Stimulated activated naive CD8-positive, alpha-beta T cell treated with anti-CD3 and anti-CD28 coated beads, Interleukin-15, Interleukin-2, amounts not matched to agents 100 U/mL and 50 U/mL, for 24 hours (primary cell): ENCODE measurements at regions not wholly inside any gene's neighbourhood (a gene's known extent, or its start where the extent isn't known, plus 50 kb on each side); places are given as distances from the start of the nearest gene placed in this dataset.

Source experiments
- ATAC-seq: fragments of 150-1000 bp; cut with Tn5 transposase; one replicate; pipeline ENCODE4 v1.10.0; 2021
- DNase-seq: peaks from one replicate; pipeline ENCODE4 v3.0.0; 2021

DNA sequence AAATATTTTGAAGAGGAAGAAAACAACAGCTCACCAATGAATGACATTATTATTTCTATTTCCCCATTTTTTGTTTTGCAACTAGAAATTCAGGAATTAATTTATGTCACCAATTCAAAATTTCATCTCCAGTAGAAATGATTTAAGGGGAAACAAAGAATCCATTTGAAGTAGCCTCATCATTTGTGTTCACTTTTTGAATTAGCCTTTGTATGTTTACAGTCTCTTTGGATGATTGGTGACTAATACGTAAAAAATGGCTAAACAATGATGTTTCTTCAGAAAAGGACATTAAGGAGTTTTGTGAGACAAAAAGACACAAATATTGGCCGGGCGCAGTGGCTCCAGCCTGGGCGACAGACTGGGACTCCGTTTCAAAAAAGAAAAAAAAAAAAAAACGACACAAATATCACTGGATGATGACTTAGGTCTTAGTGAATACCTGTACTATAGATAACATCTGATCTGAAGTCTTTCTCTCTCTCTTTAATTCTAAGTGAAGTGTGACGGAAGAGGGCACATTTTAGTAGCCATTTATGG lies 313.2 kb downstream of the PIK3C3 start:
- DNase-seq (no peak), ATAC-seq (no peak)

DNA sequence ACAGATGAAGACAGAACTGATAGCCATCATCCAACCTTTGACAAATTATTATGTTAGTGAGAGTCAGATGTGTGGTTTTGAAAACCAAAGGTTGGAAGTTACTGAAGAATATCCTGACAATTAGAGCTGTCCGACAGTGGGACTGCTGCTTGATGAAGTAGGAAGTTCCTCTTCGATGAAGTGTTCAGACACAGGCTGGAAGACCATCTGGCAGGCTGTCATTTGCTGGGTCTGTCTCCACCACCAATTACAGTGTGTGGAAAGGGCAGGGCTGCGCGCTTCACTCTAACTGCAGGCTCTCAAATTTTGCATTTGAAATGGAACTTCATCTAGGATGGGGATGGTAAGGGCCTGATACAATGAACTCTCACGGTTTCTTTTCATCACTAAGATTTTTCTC lies 313.8 kb downstream of the PIK3C3 start:
- ATAC-seq, result no peak

DNA sequence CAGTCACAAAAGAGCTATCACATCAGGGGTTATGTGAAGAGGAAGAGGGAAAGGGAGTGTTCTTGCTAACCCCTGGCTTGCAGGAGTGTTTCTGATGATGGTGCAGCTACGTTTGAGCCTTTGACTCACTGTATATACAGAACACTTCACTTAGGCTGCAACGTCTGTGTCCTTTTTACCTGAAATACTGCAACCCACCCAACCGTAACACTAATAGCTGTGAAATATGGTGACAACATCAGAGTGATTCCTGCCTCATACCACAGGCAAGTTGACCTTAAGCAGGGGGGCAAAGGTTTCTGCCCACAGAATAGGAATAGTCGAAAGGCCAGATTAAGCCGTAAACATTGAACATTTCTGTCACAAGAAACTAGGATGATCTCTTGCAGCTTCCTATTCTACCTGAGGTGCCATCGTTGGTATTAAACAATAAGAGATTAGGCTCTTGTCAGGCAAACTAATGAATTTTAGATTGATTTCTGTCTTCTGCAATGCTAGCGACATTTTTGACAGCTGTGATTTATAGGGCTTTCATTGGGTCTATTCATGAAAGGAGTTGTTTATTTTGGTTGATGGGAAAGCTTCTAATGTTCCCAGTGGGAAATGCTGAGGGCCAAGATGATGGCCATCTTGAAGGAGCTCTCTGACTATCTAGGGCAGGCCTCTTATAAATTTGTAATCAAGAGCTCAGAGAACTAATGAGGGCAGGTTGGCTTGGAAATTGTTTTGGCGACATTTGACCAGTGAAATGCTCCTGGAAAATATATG lies 316.8 kb downstream of the PIK3C3 start:
- no peak for DNase-seq

More for the DNA sequence above, 313.8 kb downstream of the PIK3C3 start:
- DNase-seq, result no peak

DNA sequence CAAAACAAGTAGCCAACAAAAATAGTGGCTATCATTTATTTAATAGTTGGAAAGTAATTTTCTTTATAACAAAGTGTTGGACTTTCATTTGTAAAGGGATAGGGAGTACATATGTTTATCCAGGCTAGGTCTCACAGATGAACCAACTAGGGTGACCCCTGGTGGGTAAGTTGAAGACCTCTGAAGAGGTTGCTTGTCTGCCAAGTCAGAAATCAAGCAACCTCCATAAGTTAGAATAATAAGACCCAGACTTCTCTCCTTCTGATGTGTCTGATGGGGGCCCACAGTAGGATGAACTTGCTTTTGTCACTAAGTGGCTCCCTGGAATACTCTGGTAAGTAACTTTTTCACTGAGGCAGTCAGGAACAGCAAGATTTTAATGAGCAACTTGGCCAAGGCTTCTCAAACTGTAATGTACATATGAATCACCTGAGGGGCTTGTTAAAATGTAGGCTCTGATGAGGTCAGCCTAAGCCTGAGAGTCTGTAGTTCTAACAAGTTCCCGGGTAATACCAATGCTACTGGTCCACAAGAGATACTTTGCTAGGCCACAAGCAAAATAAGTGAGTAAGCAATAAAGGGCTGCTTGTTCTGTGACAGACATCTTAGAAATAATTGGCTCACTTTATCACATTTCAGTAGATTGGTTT lies 319.6 kb downstream of the PIK3C3 start:
- DNase-seq, result no peak
- no peak for ATAC-seq

More for the DNA sequence above, 316.8 kb downstream of the PIK3C3 start:
- ATAC-seq, result no peak

DNA sequence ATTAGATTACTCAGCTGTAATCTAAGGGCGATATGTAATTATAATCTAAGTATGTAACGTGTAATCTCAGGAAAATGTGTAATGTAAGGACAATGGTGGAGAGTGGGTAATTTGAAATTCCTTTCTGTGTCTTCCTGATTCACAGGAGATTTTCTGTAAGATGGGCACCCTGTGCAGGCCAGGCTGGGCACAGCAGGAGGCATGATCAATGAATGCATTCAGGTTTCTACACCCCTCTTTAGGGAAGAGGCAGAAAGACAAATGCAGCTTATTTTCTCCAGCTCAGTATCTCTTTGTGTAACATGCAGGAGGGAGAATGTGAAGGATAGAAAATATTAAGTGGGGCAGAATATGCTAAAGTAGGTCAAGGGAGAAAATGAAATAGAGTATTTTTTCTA lies 320.1 kb downstream of the PIK3C3 start:
- ATAC-seq, result no peak

DNA sequence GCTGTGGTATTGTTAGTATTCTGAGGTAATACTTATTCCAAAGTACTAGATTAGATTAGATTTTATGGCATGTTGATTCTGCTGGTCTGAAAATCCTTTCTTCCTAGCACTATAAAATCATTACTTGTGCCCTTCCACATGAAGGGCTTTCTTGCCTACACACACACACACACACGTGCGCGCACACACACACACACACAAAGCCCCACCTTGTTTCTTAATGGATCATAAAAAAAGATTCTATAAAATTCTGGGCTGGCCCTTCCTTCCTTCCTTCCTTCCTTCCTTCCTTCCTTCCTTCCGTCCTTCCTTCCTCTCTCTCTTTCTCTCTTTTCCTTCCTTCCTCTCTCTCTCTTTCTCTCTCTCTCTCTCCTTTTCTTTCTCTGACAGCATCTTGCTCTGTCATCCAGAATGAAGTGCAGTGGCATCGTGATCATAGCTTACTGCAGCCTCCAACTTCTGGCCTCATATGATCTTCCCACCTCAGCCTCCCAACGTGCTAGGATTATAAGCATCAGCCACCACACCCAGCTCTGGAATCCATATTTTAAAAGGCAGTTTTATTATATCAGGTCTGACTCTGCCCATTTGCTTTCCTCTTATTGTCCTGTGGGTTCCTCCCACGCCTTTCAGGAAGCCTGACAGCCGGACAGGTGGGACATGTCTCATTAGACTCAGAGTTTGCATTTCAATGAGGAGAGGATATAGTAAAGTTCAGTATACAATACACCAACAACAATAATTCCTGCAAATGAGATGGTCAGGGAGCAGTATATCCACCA lies 321.1 kb downstream of the PIK3C3 start:
- no peak for DNase-seq
- ATAC-seq, result no peak

More for the DNA sequence above, 320.1 kb downstream of the PIK3C3 start:
- no peak for DNase-seq

DNA sequence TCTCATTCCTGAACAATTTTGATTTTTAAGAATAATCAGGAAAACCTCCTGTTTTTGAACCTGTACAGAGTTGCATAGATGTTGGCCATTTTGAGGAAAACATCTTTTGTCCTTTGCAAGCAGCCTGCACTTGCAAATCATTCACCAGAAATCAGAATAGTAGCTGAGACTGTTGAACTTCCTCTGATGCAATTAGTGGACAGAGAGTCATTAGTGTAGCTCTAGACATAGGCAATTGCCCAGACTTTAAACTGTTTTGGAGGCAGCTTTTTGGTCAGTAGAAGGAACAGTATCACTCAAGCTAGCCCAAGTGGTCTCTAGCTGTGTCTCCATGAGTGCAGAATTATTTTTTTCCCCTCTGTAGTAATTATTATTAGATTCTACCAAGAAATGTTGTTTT lies 326.1 kb downstream of the PIK3C3 start:
- ATAC-seq, result no peak
- no peak for DNase-seq

DNA sequence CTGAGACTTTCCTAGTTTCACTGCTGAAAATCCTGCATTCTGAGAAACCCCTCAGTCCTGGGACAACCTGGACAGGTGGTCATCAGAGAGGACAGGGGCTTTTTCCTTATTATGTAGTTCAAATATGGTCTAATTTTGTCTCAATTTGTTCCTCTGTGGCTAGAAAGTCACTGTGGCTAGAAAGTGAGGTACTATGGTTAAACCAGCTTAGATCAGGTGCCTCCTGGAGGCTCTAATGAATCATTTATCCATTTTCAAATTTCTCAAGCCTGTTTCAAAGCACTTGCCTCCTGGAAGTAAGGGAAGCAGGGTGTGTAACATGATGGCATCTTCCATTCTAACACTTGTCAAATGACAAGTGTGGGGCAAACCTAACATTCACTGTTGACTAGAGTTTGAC lies 326.8 kb downstream of the PIK3C3 start:
- ATAC-seq (no peak), DNase-seq (no peak)

DNA sequence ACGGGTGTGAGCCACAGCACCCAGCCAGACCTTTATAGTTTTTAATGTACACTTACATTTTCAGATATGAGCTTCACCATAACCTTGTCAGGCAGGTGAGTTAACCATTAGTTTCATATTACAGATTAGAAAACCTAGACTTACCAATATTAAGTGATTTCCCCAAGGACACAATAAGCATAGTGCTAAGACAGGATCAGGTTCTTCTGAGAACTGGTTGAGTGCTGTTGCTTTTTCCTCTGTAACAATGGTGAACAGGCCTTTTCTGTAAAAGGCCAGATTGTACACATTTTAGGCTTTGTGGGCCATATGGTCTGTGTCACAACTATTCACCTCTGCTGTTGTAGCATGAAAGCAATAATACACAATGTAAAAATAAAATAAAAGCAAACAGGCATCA lies 332.0 kb downstream of the PIK3C3 start:
- no peak for ATAC-seq
- no peak for DNase-seq

DNA sequence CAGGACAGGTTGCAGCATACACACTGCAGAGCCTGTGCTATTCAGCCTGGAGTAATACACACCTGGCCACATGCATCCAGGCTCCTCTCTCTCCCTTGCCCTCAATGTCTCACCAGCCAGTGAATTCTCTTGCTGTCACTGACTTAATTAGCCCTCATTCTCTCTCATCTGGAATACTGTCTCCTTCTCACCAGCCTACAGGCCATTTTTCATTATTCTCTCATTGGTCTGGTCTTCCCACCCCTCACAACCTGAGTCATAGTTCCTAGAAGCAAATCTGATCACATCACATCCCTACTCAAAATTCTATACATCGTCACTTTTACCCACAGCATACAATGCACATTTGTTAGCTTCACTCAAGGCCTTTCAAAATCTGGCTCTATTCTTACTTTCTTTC lies 333.1 kb downstream of the PIK3C3 start:
- DNase-seq (no peak), ATAC-seq (no peak)

DNA sequence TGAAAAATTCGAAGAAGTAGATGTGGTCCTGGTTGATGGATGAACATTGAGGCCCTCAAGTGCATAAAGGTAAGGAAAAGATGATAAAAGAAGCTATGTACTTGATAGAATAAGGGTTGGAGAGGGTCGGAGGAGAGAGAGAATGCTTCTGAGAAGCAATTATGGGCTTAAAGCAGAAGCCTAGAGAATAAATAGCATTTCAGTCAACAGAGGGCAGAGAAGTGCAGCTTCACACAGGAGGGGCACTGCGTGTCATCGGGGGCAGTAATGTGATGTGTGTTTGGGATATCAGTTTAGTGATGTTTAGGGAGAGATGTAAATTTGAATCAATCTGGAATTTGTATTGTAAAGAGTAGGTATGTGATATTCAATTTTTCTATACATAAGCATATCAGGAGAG lies 334.5 kb downstream of the PIK3C3 start:
- ATAC-seq (no peak), DNase-seq (no peak)

DNA sequence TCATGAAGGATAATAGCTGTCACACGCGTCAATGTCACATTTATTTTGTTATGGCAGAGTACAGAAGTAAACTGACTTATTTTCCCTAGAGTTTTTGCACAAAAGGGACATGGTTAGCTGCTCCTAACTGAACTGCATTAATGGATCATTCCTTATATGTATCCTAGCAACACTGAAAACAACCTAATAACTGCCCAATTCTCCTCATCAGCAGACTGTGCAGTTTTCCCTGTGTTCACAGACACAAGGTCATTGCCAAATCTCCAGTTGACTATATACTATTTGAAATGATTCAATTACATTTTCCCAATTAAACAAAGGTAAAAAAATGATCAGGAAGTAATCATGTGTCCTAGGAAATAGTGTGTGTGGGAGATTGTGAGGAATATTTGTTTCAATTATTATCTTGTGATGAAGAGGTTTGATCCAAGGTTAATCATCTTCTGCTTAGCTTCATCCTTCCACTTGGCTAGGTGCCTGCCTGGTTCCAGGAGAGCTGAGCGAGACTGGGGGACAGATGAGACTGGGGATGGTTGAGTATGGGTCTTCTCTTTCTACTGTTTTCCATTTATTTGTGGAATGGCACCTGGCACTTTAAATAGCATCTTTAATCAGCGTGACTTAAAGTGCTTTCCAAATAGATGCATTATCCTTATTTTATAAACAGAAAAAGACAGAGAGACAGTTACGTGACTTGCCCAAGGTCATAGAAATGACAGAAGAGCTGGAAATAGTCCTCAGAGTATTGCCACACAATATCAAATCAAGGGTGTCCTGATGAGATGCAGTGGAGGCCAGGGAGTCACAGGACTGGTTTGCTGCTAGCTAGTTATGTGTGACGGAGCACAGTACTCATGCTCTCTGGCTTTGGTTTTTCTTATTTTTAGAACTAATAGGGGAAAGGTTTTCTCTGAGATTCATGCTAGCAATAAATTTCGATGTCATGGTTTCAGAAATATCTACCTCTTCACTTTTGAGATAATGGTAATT lies 335.6 kb downstream of the PIK3C3 start:
- DNase-seq, result no peak

DNA sequence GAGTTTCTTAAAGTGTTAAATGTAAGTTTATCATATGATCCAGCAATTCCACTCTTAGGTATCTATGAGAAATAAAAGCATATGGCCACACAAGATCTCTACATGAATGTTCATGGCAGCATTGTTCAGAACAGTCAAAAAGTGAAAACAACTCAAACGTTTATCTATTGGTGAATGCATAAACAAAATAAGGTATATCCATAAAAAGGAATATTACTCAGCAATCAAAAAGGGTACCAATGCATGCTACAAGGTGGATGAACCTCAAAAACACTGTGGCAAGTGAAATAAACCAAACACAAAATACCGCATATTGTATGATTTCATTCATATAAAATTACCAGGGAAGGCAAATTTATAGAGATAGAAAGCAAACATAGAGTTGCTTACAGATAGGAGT lies 337.6 kb downstream of the PIK3C3 start:
- ATAC-seq (no peak), DNase-seq (no peak)

More for the DNA sequence above, 335.6 kb downstream of the PIK3C3 start:
- no peak for ATAC-seq

DNA sequence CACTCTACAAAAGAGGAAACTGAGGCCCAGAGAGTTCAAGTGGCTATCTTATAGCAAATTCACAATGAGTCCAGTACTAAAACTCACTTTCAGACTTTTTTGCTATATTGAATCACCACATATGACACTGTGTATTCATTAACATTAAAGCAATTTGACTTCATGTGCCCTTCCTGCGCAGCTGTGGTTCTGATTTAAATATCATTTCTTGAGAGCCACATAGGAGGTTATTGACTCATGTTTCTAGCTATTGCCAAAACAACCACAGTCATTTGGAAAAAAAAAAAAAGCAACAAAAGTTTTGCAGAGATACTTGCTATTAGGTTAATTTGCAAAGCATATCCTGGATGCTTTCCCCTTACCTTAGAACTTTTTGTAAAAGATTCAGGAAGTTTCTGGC lies 341.2 kb downstream of the PIK3C3 start:
- ATAC-seq, result no peak
- DNase-seq, result no peak

DNA sequence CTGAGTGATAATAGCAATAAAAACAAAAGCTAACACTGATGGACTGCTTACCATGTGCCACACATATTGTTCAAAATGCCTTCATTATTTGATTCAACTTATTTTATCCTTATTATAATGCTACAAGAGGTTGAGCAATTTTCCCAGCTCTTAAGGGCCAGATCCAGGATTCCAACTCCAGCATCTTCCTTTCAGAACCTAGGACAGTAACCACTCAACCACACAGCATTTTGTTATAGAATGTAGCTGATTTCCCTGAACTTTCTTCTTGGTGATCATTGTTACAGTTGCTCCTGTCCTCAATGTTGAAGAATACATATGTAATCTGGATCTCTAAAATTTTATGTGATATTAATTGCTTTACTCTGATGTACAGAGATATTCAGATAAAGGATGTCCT lies 341.7 kb downstream of the PIK3C3 start:
- ATAC-seq, result no peak
- no peak for DNase-seq

DNA sequence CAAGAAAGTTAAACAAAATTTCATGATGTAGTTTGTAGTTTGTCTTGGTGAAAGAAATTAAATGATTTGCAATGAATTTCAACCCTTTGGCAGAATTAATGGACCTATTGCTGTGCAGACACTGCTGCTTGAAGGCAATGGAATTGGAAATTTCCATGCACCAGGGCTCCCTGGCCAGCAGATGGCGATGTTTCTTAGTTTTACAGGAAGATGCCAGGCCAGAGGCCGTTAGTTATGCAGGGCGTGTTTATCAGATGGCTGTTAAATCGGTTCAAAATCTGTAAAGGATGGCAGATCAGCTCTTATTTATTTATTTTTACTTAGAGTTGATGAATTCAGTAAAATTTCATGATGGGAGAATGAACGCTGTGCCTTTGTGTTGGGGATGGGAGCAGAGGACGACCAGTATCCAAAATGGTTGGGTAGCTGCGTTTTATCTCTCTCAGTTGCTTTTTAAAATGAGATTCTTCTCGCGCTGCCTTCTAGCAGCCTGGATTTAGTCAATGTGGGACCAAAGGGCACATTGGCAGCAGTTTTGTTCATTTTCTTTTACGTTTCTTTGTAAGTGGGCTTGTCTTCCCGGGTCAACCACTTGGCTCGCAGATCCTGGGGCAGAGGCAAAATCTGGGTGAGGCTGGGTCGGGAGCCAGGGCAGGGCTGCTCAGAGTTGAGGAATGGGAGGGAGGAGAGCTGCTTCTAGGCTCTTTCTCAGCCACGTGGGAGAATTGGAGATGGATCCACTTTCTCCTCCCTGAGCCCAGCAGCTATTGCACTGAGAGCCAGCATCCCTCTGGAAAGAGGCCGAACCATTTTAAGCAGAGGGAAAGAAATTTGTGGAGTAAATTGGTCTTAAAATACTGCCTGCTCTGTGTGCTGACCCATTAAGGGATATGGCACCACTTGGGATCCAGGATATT lies 344.0 kb downstream of the PIK3C3 start:
- peak; percentile 66 for DNase-seq
- peak; percentile 72 for ATAC-seq

DNA sequence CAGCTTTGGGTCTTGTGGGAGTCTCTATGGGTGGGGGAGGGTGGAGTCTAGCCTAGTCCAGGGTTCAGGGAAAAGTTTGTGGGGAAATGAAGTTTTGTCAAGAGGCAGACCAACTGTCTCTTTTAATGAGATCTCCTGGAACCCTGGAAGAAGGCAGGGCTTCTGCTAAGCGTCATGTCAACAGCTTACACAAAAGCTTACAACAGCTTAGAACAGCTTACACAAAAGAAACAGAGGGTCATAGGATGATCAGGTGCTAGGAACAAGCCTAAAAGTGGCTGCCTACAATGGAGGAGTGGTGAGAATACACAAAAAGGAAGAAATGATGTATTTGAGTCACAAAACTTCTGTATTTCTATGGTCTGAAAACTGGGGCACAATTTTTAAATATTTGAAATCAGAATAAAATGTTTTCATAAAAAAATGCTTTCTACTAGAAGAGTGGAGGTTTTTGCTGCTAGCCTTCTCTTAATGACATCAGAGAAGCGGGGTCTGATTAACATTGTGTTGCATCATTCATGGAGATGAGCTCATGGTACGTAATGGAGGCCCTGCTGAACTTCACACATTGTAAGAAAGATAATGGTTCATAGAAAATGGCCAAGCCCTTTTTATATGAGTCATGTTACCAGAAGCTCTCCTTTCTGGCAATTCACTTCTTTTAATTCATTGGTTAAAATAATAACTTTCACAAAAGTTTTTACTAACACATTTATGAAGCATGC lies 351.0 kb downstream of the PIK3C3 start:
- DNase-seq (no peak), ATAC-seq (no peak)

DNA sequence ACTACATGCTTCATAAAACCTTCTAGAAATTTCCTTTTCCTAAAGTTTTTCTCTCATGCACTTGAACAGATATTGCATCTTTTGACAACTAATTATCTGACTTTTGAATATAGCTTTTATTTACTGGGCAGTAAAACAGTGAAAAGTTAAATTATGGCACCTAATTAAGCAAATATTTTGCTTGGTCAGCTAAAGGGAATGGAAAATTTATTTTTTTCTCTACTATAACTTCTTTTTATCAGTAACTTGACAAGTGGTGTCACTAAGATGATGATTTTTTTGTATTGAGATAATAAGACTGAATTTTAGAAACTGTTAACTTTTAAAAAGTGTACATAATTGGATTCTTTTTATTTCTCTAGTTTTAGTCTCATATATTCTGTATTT lies 351.6 kb downstream of the PIK3C3 start:
- DNase-seq (no peak), ATAC-seq (no peak)

DNA sequence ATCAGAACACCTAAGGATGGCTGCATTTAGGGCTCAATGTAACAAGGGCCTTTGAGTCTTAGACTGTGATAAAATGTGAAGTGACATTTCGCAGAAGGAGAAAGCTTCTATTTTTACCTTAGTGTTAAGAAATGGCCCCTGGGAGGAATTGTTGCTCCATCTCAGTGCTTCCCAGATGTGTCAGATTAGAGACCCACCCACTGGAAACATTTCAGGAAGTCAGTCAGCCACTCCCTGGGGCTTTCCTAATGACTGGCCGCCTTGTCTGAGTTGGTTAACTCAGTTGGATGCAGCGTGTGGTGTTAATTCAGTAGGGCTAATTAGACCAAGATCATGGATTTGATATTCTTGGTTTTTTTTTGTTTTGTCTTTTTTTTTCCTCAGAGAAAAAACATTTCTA lies 355.9 kb downstream of the PIK3C3 start:
- DNase-seq, result no peak

DNA sequence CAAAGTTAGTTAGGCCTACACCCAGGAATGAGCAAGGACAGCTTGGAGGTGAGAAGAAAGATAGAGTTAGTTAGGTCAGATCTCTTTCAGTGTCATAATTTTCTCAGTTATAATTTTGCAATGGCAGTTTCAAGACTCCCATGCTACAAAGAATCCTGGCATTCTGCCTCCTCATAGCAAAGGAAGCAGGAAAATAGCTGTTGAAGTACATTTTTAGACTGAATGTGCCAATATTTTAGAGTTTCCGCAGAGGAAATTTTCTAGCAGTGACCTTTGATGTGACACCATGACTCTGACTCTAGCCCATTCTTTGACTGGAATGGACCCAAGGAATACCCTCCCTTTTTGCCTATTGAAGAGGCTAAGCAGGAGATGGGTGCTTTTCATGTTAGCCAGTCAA lies 371.7 kb downstream of the PIK3C3 start:
- ATAC-seq (no peak), DNase-seq (no peak)

More for the DNA sequence above, 355.9 kb downstream of the PIK3C3 start:
- ATAC-seq, result no peak
